Activated naive CD8-positive, alpha-beta T cell (primary cell): ENCODE measurements at regions not wholly inside any gene's neighbourhood (a gene's known extent, or its start where the extent isn't known, plus 50 kb on each side); places are given as distances from the start of the nearest gene placed in this dataset.

Experiments
- H3K27ac Mint-ChIP-seq: one replicate; pipeline ENCODE4 v1.8.0; 2021; ENCODE audit warnings: mixed read lengths
- H3K27me3 Mint-ChIP-seq: one replicate; pipeline ENCODE4 v1.8.0; 2021; ENCODE audit warnings: mixed read lengths
- H3K36me3 Mint-ChIP-seq: one replicate; pipeline ENCODE4 v1.8.0; 2021; ENCODE audit warnings: mixed read lengths
- H3K4me1 Mint-ChIP-seq: one replicate; pipeline ENCODE4 v1.8.0; 2021; ENCODE audit warnings: low read depth, mixed read lengths
- H3K4me3 Mint-ChIP-seq: one replicate; pipeline ENCODE4 v1.8.0; 2021; ENCODE audit warnings: mild to moderate bottlenecking, mixed read lengths
- H3K9me3 Mint-ChIP-seq: one replicate; pipeline ENCODE4 v1.8.0; 2021; ENCODE audit warnings: low read depth, mixed read lengths

DNA sequence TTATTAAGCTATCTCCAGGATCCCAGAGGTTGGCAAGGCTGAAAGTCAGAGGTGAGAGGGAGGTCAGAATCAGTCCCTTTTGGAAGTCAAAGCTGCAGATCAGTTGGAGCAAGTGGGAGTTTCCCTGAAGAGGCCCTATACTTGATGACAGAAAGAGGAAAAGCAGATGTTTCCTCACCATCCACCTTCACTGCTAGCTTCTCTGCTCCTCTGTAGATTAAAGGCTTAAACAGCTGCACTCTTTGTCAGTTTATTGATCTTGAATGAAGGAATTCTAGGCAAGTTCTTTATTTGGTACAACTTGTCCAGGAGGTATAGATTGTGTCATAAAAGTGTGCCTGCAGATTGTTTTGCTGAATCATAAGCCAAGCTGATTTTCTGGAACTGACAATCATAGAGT is 408.2 kb upstream of the TGFBR2 start:
- Mint-ChIP-seq H3K36me3 (no peaks in the 10 kb centered on the region), H3K9me3 (no peaks in the 10 kb centered on the region), H3K4me1 (peaks cover 2% of the 10 kb centered on the region), H3K4me3 (no peak overlapping the region), H3K27me3 (no peaks in the 10 kb centered on the region), H3K27ac (no peak overlapping the region)

DNA sequence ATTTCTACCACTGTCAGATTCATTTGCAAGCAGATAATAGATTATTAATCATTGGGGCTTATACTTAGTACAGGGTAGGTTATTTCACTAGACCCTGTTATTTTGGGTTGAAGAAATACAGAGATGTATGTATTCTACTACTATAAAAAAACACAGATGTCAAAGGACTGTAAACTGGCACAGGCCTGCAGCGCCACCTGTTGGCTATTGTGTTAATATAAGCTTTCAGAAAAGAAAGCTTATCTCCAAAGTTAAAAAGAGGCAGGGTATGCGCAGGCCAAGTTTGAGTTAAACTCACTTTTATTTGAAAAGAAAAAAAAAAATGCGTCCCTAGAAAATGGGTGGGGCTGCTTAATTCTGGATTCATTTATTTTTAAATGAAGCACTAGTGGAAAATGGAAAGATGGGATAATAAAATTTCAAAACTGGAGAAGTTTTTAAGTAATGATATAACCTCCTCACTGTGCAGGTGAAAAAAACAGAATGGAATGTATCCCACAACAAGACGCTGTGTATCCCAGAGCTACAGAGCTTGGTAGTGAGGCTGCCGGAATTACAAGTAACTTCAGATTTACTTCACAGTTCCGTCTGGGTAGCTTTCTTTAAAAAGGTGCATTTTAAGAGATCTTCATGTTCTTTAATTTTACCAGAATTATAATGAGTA is 407.2 kb upstream of the TGFBR2 start:
- Mint-ChIP-seq H3K9me3 (no peaks in the 10 kb centered on the region), H3K27ac (no peak overlapping the region), H3K36me3 (no peaks in the 10 kb centered on the region), H3K4me3 (no peak overlapping the region), H3K4me1 (peaks cover 2% of the 10 kb centered on the region), H3K27me3 (no peaks in the 10 kb centered on the region)

DNA sequence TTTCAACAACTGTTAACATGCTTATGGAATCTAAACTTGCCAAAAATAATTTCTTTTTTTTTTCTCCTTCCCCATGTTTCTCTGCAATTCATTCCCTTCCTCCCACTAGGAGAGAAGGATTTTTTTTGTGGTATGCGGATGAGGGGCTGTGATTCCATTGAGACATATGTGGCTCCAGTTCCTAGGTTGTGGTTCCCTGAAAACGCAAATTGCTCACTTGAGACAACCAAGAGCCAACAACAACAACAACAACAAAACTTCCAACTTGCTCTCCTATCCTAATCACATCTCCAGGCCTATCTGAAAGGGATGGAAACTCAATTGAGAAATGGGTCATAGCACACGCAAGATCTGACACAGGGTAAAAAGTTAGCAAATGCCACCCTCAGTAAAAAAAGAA is 406.5 kb upstream of the TGFBR2 start:
- Mint-ChIP-seq H3K27me3 (no peaks in the 10 kb centered on the region), H3K9me3 (no peaks in the 10 kb centered on the region), H3K4me1 (peaks cover 2% of the 10 kb centered on the region), H3K4me3 (no peak overlapping the region), H3K27ac (no peak overlapping the region), H3K36me3 (no peaks in the 10 kb centered on the region)

DNA sequence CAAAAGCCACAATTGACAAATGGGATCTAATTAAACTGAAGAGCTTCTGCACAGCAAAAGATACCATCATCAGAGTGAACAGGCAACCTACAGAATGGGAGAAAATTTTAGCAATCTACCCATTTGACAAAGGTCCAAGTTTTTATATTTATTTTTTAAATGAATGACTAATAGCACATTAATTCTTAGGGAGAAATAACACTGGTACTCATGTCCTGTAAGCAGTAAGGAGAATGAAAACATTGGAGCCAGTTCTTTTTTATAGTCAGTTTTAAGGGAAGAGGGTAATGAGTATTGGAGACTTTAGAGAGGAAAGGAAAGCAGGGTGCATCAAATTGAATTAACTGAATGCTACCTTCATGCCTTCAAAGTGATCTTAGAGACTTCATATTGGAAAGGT is 404.7 kb upstream of the TGFBR2 start:
- no peak overlapping the region for H3K27ac Mint-ChIP-seq
- no peak overlapping the region for H3K4me3 Mint-ChIP-seq
- H3K4me1 Mint-ChIP-seq: peaks cover 14% of the 10 kb centered on the region
- no peaks in the 10 kb centered on the region for H3K9me3 Mint-ChIP-seq
- H3K36me3 Mint-ChIP-seq: no peaks in the 10 kb centered on the region
- H3K27me3 Mint-ChIP-seq: no peaks in the 10 kb centered on the region

- Mint-ChIP-seq H3K4me1 (peaks cover 16% of the 10 kb centered on the region), H3K9me3 (no peaks in the 10 kb centered on the region), H3K4me3 (no peak overlapping the region), H3K27ac (no peak overlapping the region), H3K27me3 (no peaks in the 10 kb centered on the region), H3K36me3 (no peaks in the 10 kb centered on the region)
Observed at GRCh38 chr3:30203301-30203700, 403.1 kb upstream of the TGFBR2 start.

DNA sequence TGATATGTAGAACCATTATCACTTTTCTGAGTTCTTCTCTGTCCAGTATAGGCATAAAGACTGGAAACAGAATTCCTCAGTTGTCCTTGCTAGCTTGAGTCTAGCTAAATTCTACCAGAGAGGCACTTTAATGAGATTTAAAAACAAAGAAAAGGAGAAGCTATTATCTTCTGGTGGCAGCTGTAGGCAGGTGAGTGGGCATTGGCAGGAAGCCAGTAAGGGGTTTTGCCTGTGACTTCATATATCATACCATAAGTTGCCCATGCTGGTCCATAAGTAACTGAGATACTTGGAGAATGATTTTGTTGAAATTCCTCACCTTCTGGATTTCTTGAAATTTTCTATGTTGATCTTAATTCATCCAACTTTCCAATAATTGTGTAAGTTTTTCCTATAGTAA is 402.3 kb upstream of the TGFBR2 start:
- Mint-ChIP-seq H3K27ac (no peak overlapping the region), H3K27me3 (no peaks in the 10 kb centered on the region), H3K4me1 (peaks cover 16% of the 10 kb centered on the region), H3K4me3 (no peak overlapping the region), H3K36me3 (no peaks in the 10 kb centered on the region), H3K9me3 (no peaks in the 10 kb centered on the region)

DNA sequence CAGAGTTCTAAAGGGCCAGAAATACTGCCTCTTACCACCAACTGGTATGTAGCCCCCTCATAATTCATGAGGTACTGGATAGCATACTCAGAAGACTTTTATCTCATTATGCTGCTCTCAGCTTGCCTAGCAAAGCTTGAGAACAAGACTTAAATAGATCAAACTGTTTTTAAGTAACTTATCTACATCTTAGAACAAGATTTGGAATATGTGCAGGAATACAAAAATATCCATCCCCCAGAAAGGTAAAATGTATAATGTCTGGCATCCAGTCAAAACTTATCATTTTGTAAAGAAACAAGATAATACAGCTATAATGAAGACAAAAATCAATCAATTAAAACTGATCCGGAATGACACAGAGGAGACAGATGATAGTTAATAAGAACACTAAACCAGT is 400.4 kb upstream of the TGFBR2 start:
- H3K36me3 Mint-ChIP-seq: no peaks in the 10 kb centered on the region
- no peaks in the 10 kb centered on the region for H3K27me3 Mint-ChIP-seq
- peaks cover 25% of the 10 kb centered on the region for H3K4me1 Mint-ChIP-seq
- no peaks in the 10 kb centered on the region for H3K9me3 Mint-ChIP-seq
- H3K27ac Mint-ChIP-seq: no peak overlapping the region
- no peak overlapping the region for H3K4me3 Mint-ChIP-seq

- peaks cover 4% of the 10 kb centered on the region for H3K27me3 Mint-ChIP-seq
Observed at GRCh38 chr3:30221619-30222018, 384.8 kb upstream of the TGFBR2 start.

DNA sequence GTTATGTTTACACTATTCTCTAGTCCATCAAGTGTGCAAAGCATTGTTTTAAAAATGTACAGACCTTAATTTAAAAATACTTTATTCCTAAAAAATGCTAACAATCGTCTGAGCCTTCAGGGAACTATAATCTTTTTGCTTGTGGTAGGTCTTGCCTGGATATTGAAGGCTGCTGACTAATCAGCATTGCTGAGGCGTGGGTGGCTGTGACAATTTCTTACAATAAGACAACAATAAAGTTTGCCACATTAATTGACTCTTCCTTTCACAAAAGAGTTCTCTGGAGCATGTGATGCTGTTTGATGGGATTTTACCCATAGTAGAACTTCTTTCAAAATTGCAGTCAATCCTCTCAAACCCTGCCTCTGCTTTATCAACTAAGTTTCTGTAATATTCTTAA is 384.0 kb upstream of the TGFBR2 start:
- Mint-ChIP-seq H3K4me3 (no peak overlapping the region), H3K36me3 (peaks cover 9% of the 10 kb centered on the region), H3K27me3 (peaks cover 4% of the 10 kb centered on the region), H3K27ac (no peak overlapping the region), H3K4me1 (peaks cover 8% of the 10 kb centered on the region), H3K9me3 (peaks cover 3% of the 10 kb centered on the region)

More at GRCh38 chr3:30221619-30222018, 384.8 kb upstream of the TGFBR2 start:
- Mint-ChIP-seq H3K27ac (no peak overlapping the region), H3K4me3 (no peak overlapping the region), H3K36me3 (peaks cover 11% of the 10 kb centered on the region), H3K9me3 (peaks cover 6% of the 10 kb centered on the region), H3K4me1 (peaks cover 5% of the 10 kb centered on the region)

- H3K27ac Mint-ChIP-seq: no peak overlapping the region
- no peak overlapping the region for H3K4me3 Mint-ChIP-seq
- peaks cover 18% of the 10 kb centered on the region for H3K4me1 Mint-ChIP-seq
- peaks cover 2% of the 10 kb centered on the region for H3K27me3 Mint-ChIP-seq
- peaks cover 6% of the 10 kb centered on the region for H3K36me3 Mint-ChIP-seq
- H3K9me3 Mint-ChIP-seq: peaks cover 3% of the 10 kb centered on the region
Observed at GRCh38 chr3:30225021-30225420, 381.4 kb upstream of the TGFBR2 start.

DNA sequence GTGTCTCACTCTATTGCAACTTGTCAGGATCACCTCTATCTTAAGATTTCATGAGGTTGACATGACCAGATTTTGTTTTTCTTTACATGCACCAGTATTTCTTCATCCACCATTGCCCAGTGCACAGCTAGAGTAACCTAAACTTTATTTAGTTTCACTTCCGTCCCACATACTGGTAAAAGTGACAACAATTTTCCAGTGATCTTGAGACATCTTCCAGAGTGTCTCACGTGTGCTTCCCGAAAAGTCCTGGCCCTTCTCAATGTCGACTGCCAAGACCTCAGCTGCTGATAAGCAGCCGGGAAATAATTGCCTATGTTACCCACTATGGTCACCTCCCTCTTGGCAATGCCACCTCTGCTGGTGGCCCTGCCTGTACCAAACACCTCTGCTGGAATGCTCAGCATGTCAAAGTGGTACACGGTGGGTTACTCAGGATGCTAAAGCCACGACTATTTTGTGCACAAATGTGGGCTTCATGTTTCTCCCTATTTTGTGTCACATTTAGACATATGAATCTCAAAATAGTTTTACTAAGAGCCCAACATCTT is 379.7 kb upstream of the TGFBR2 start:
- Mint-ChIP-seq H3K27ac (no peak overlapping the region), H3K36me3 (peaks cover 6% of the 10 kb centered on the region), H3K27me3 (no peaks in the 10 kb centered on the region), H3K9me3 (peaks cover 3% of the 10 kb centered on the region), H3K4me1 (peaks cover 13% of the 10 kb centered on the region), H3K4me3 (no peak overlapping the region)

DNA sequence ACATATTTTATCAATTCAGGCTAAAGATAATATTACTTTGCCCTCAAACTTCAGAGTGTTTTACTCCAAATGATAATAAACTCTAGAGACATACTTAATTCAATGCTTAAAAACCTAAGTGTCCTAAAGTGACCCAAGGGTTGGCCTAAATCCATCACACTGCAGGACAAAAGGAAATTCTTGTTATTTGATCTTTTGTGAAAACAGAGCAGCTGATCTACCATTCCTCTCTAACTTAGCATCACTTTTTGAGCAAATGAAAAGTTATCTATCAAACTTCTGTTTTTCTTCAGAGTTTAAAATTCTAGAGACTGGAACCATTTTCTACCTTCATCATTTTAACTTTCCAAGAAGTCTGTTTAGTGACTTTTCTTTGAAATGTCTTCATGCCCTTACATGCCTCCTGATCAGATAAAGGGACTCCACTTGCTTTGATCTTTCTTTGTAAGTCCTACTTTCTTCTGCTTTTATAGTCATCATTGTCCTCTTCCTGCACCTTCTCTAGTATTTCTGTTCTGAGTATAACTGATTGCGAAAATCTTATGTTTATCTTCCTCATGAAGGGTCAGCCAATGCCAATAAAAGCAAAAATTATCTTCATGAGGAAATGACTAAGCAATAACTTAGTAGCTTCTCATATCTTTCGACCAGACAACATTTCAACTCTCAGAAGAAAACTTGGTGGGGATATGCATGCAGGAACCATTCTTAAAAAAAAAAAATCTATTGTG is 378.7 kb upstream of the TGFBR2 start:
- Mint-ChIP-seq H3K36me3 (peaks cover 6% of the 10 kb centered on the region), H3K4me3 (peak overlapping the region; percentile 22), H3K27ac (peak overlapping the region; percentile 1), H3K27me3 (no peaks in the 10 kb centered on the region), H3K4me1 (peaks cover 13% of the 10 kb centered on the region), H3K9me3 (peaks cover 3% of the 10 kb centered on the region)

DNA sequence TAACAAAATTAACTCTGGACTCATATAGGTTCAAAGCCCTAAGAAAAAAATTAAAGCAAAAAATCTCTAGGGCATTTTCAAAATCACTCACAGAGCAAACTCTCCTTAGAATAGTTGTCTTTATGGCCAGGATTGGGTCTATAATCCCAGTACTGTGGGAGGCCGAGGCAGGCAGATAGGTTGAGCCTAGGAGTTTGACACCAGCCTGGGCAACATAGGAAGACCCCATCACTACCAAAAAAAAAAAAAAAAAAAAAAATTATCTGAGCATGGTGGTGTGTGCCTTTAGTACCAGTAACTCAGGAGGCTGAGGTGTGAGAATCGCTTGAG is 378.1 kb upstream of the TGFBR2 start:
- H3K27ac Mint-ChIP-seq: peak overlapping the region; percentile 1
- peaks cover 13% of the 10 kb centered on the region for H3K4me1 Mint-ChIP-seq
- peaks cover 3% of the 10 kb centered on the region for H3K9me3 Mint-ChIP-seq
- H3K4me3 Mint-ChIP-seq: no peak overlapping the region
- H3K36me3 Mint-ChIP-seq: peaks cover 6% of the 10 kb centered on the region
- H3K27me3 Mint-ChIP-seq: no peaks in the 10 kb centered on the region

GRCh38 chr3:30231277-30232141 is 374.9 kb upstream of the TGFBR2 start:
- H3K4me3 Mint-ChIP-seq: no peak overlapping the region
- no peaks in the 10 kb centered on the region for H3K27me3 Mint-ChIP-seq
- no peaks in the 10 kb centered on the region for H3K9me3 Mint-ChIP-seq
- peaks cover 17% of the 10 kb centered on the region for H3K4me1 Mint-ChIP-seq
- H3K27ac Mint-ChIP-seq: no peak overlapping the region
- H3K36me3 Mint-ChIP-seq: no peaks in the 10 kb centered on the region

DNA sequence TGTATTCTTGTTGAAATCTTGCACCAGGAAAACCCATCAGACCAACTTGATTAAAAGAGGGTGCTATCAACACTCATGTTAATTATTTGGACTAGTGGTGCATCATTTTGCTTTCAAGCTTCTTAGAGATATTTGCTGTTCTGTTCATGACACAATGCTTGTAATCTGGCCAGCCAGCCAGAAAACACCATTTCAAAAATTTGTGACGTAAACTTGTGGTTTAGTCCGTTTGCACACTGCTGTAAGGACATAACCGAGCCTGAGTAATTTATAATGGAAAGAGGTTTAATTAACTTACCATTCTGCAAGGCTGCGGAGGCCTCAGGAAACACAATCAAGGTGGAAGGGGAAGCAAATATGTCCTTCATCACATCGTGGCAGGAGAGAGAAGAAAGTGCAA is 374.3 kb upstream of the TGFBR2 start:
- Mint-ChIP-seq H3K27me3 (no peaks in the 10 kb centered on the region), H3K4me3 (no peak overlapping the region), H3K9me3 (no peaks in the 10 kb centered on the region), H3K36me3 (no peaks in the 10 kb centered on the region), H3K27ac (no peak overlapping the region), H3K4me1 (peaks cover 17% of the 10 kb centered on the region)
